ENCODE measurements at regions not wholly inside any gene's neighbourhood (a gene's known extent, or its start where the extent isn't known, plus 50 kb on each side); places are given as distances from the start of the nearest gene placed in this dataset.

DNA sequence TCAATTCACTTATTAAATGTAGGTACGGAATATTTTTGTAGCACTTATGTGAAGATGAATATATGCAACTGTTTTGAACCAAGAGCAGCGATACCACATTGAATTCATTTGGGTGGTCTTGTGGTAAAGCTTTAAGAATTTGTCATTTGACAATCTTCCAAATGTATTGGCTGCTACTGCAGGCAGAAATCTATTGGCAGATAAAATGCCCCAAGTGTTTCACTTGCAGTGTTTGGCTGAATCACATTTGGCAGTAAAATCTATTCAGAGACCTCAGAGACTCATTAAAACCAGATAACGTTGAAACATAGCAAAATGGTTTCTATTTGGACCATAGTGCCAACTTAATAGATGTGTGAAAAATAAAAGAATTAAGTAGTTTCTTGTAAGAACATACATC lies 303.4 kb downstream of the FGF13 start:
- TF ChIP-seq EZH2 (IDR thresholded peaks at IDR 0.05; ENCODE audit: borderline replicate concordance, low read length) = no peak
- no peak for TF ChIP-seq CTCF (IDR thresholded peaks at IDR 0.05; ENCODE audit: low read length)
- Histone ChIP-seq H3K4me2 (ENCODE audit: low read length) (no peak overlapping the region), H4K20me1 (ENCODE audit: insufficient read depth, low read length) (no peaks in the 10 kb centered on the region), H3K27me3 (ENCODE audit: insufficient read depth, low read length) (no peaks in the 10 kb centered on the region), H3K79me2 (ENCODE audit: insufficient read depth, low read length) (no peaks in the 10 kb centered on the region), H3K9me2 (ENCODE audit: low read depth, low read length) (no peaks in the 10 kb centered on the region), H3K9ac (ENCODE audit: low read length) (no peak overlapping the region), H3K4me1 (ENCODE audit: insufficient read depth, low read length, severe bottlenecking) (no peaks in the 10 kb centered on the region), H2AFZ (ENCODE audit: low read length) (no peak overlapping the region), H3K9me3 (ENCODE audit: low read length) (no peaks in the 10 kb centered on the region), H3F3A (ENCODE audit: insufficient read depth, low read length) (no peaks in the 10 kb centered on the region), H3K36me3 (ENCODE audit: insufficient read depth, low read length) (no peaks in the 10 kb centered on the region), H3K27ac (ENCODE audit: low read depth, low read length, poor library complexity, severe bottlenecking) (no peak overlapping the region), H3K4me3 (ENCODE audit: low read depth, low read length, poor library complexity, severe bottlenecking) (no peak overlapping the region)

DNA sequence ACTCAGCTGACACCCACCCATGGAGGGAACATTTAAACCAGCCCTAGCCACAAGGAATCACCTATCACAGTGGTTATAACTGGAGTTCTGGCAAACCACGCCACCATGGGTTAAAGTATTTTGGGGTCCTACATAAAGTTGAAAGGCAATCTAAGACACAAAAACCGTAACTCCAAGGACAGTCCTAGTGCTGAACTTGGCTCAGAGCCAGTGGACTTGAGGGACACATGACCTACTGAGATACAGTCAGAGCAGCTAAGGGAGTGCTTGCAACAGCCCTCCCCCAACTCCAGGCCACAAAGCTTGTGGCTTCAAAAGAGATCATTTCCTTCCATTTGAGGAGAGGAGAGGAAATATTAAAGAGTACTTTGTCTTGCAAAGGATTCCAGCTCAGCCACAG lies 300.5 kb downstream of the FGF13 start:
- TF ChIP-seq CTCF (IDR thresholded peaks at IDR 0.05; ENCODE audit: low read length) (no peak), EZH2 (IDR thresholded peaks at IDR 0.05; ENCODE audit: borderline replicate concordance, low read length) (no peak)

More for the DNA sequence above, 300.5 kb downstream of the FGF13 start:
- Histone ChIP-seq H3K9me3 (ENCODE audit: low read length) (no peaks in the 10 kb centered on the region), H4K20me1 (ENCODE audit: insufficient read depth, low read length) (no peaks in the 10 kb centered on the region), H3K9me2 (ENCODE audit: low read depth, low read length) (no peaks in the 10 kb centered on the region), H3K4me3 (ENCODE audit: low read depth, low read length, poor library complexity, severe bottlenecking) (no peak overlapping the region), H3K4me1 (ENCODE audit: insufficient read depth, low read length, severe bottlenecking) (no peaks in the 10 kb centered on the region), H3K9ac (ENCODE audit: low read length) (no peak overlapping the region), H3F3A (ENCODE audit: insufficient read depth, low read length) (no peaks in the 10 kb centered on the region), H3K4me2 (ENCODE audit: low read length) (no peak overlapping the region), H3K79me2 (ENCODE audit: insufficient read depth, low read length) (no peaks in the 10 kb centered on the region), H3K27me3 (ENCODE audit: insufficient read depth, low read length) (no peaks in the 10 kb centered on the region), H3K27ac (ENCODE audit: low read depth, low read length, poor library complexity, severe bottlenecking) (no peak overlapping the region), H3K36me3 (ENCODE audit: insufficient read depth, low read length) (no peaks in the 10 kb centered on the region), H2AFZ (ENCODE audit: low read length) (no peak overlapping the region)
